ENCODE measurements at regions not wholly inside any gene's neighbourhood (a gene's known extent, or its start where the extent isn't known, plus 50 kb on each side); places are given as distances from the start of the nearest gene placed in this dataset.

GRCh38 chr13:99144306-99144705, 56.3 kb upstream of the UBAC2 start:
- no peak overlapping the region for H3K4me3 ChIP-seq (ENCODE audit: low read length)
- no peak for DNase-seq (ENCODE audit: low read depth, low spot score)

- DNase-seq (ENCODE audit: low read depth, low spot score): no peak
- H3K4me3 ChIP-seq (ENCODE audit: low read length): no peak overlapping the region
These were observed 55.2 kb upstream of the UBAC2 start for GRCh38 chr13:99145461-99145860.

GRCh38 chr13:99150575-99151361, 49.9 kb upstream of the UBAC2 start:
- no peak for DNase-seq (ENCODE audit: low read depth, low spot score)

More at GRCh38 chr13:99150575-99151361, 49.9 kb upstream of the UBAC2 start:
- H3K4me3 ChIP-seq (ENCODE audit: low read length): no peak overlapping the region
